HEK293 (cell line): ENCODE measurements at regions not wholly inside any gene's neighbourhood (a gene's known extent, or its start where the extent isn't known, plus 50 kb on each side); places are given as distances from the start of the nearest gene placed in this dataset.

Source experiments
- CTCF ChIP-seq: fragments of 450-650 bp; formaldehyde crosslinking; IDR thresholded peaks from 2 replicates; pipeline ENCODE4 v1.5.1; 2016; ENCODE audit warnings: missing biosample characterization, missing genetic modification characterization
- KLF10 ChIP-seq: fragments of 450-650 bp; IDR thresholded peaks from 2 replicates; pipeline ENCODE4 v1.5.1; 2018; ENCODE audit warnings: missing biosample characterization, mild to moderate bottlenecking, missing genetic modification characterization
- REST ChIP-seq: fragments of 450-650 bp; formaldehyde crosslinking; IDR thresholded peaks from 2 replicates; pipeline ENCODE4 v1.5.1; 2016; ENCODE audit warnings: missing biosample characterization, missing genetic modification characterization
- YY1 ChIP-seq: fragments of 450-650 bp; formaldehyde crosslinking; IDR thresholded peaks from 2 replicates; pipeline ENCODE4 v1.5.1; 2018; ENCODE audit warnings: missing biosample characterization, missing genetic modification characterization
- ZNF335 ChIP-seq: fragments of 450-650 bp; formaldehyde crosslinking; conservative IDR thresholded peaks from 2 replicates; pipeline ENCODE4 v1.5.1; 2016; ENCODE audit warnings: missing biosample characterization, missing genetic modification characterization

- TF ChIP-seq ZNF335 (tag by site-specific recombination): no peak
- no peak for TF ChIP-seq CTCF (tag by site-specific recombination)
- no peak for TF ChIP-seq KLF10 (tag by site-specific recombination)
- TF ChIP-seq REST (tag by site-specific recombination): no peak
- no peak for TF ChIP-seq YY1 (tag by site-specific recombination)
Observed at GRCh38 chr16:65600629-65601028, 478.8 kb upstream of the CDH11 start.
